GM21390 (cell line): ENCODE measurements at regions not wholly inside any gene's neighbourhood (a gene's known extent, or its start where the extent isn't known, plus 50 kb on each side); places are given as distances from the start of the nearest gene placed in this dataset.

Source experiments
- ATAC-seq: cut with Tn5 transposase; IDR thresholded peaks from one replicate; pipeline ENCODE4 v1.9.1; 2021; ENCODE audit not compliant: unreplicated experiment

DNA sequence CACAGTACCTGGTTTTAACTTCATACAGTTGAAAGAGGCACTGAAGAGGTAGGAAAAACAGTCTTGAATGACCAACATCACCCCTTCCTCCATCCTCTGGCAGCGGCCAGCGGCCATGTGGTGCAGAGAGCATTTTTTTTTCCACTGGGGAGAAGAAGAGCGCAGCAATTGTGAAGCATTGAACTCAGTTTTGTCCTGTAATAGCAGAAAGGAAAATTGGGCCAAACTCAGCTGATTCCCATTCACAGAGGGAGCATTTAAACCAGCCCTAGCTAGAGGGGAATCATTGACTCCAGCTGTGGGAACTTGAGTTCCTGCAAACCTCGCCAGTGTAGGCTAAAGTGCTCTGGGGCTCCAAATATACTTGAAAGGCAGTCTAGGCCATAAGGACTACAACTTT is 316.6 kb upstream of the CHST9 start:
- no peak for ATAC-seq

DNA sequence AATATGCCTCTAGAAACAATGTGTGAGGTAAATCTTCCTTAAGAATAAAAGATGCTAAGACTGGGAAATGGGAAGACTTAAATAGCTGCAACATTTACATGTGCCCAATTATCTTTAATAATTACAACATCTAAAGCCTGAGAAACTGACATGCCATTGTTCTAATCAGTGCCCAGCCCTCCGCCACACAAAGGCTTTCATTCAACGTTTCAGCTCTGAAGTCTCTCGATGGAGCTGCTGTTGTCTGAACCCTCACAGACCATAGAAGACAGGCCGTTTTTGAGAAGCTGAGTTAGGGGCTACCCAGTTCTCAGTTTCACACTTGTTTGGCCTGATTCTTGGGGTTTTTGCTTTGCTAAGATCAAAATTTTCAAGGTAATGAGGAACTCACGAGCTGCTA is 315.4 kb upstream of the CHST9 start:
- no peak for ATAC-seq

DNA sequence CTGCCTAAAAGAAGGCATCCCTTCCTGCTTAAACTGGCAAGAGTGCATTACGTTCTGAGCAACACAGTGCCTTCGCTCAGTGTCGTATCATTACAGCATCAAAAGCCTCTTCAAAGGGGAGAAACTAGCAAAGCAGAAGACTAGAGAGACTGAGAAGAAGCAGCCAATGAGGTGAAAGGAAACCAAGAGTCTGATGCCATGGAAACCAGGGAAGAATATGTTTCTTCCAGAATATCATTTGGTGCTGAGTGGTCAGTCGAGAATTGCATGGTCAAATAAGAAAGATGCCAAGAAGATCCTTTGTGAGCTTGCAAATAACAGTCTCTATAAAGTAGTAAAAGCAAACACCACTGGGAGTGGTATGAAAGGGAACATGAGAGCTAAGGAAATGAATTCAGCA is 312.1 kb upstream of the CHST9 start:
- no peak for ATAC-seq

- ATAC-seq = no peak
These were observed 308.1 kb upstream of the CHST9 start for GRCh38 chr18:27493182-27493581.

DNA sequence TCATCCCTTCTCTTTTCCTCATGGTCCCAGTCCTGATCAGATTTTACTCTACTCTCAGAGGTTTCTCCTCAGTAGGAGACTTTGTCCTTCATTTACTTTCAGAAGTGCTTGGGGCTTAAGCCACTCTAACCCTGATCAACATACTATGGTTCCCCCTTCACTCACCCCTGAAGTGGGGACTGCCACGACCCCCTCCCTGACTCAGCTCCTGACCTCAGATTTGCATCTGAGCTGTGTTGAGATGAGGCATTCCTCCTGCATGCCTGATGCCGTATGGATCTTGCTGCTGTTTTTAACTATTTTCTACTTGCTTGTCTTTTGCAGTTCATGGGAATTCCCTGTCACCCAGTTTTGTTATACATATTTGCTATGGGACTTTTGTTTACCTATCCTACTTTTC is 306.7 kb upstream of the CHST9 start:
- ATAC-seq = no peak

GRCh38 chr18:27483276-27483675 is 298.2 kb upstream of the CHST9 start:
- no peak for ATAC-seq

DNA sequence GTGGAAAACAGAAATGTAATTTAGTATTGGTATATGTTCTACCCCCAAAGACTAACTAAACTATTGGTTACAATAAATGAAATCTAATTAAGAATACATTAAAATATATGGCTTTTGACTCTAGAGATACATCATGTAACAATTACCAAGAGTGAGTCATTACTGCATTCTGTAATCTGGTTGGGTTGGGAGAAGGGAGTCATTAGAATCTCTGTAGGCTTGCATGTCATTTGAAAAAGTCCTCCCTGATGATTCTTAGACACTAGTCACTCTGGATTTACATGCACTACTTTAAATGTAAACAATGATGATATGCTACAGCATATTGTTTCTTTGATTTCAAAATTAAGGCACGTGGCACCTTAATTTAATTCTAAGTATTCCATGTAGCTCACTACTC is 293.4 kb upstream of the CHST9 start:
- ATAC-seq = no peak

- no peak for ATAC-seq
These were observed 288.2 kb upstream of the CHST9 start for GRCh38 chr18:27473318-27473717.

- no peak for ATAC-seq
These were observed 282.0 kb upstream of the CHST9 start for GRCh38 chr18:27467073-27467472.

DNA sequence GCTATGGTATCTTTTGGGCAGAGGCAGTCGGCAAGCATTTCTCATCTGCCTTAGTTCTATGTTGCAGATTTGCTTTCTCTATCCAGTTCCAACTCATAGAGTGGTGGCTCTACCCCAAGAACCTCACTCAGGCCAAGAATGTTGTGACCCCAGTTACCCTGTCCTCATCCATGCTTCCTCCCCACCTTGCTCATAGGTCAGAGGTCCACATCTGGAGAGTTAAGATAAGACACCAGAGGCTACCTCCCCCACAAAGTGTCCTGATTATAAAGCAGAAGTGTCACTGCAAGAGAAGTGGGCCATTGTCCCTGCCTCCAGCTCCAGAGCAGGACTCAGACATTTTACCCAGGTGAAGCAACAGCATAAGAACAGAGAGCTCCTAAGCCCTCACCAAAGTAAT is 276.8 kb upstream of the CHST9 start:
- ATAC-seq = no peak

GRCh38 chr18:27449104-27449503 is 264.0 kb upstream of the CHST9 start:
- no peak for ATAC-seq

DNA sequence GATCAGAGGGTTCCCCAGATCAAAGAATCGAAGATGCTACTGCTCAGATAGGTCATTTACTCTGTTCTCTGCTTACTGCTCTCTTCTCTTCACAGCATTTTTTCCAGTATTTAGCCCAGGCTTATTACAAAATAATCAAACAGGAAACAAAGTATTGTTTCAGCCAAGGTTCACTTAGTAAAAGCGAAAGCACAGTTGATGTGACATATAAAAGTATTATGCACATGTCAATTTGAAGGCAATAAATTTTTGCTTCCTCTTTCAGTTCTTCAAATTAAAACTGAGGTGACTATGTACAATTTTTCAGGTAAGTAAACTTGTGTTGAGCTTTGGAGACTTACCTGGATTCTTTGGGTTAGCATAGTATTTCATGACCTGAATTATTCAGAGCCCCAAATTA is 262.8 kb upstream of the CHST9 start:
- ATAC-seq = no peak

- ATAC-seq = no peak
These were observed 262.4 kb upstream of the CHST9 start for GRCh38 chr18:27447451-27447881.

DNA sequence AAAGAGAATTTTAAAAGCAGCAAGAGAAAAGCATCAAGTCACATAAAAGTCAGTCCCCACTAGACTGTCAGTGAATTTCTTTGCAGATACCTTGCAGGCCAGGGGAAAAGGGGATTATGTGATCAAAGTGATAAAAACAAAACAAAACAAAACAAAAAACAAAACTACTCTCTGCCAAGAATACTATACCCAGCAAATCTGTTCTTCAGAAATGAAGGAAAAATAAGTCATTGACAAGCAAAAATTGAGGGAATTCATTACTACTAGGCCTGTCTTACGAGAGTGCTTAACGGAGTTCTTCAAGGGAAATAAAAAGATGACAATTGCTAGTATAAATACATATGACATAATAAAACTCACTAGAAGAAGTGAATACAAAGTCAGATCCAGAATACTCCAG is 245.5 kb upstream of the CHST9 start:
- no peak for ATAC-seq

- no peak for ATAC-seq
These were observed 243.8 kb upstream of the CHST9 start for GRCh38 chr18:27428716-27429475.

DNA sequence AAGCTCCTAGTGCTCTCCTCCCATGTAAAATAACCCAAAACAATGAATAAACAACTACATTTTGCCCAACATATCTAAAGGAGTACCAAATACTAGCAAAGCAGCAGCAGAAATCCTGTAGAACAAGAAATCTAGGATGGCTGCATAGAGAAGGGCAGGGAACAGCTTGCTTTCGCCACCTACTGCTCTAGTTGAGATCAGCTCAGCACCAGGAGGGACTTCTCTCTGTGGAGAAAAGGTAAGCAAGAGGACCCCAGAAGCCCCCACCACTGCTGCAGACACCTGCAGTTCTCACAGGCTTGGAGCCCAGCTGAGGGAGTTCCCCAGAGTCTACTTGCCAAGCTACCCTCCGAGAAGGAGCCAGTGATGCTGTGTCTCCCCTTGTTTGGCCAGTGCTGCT is 243.0 kb upstream of the CHST9 start:
- ATAC-seq = no peak

DNA sequence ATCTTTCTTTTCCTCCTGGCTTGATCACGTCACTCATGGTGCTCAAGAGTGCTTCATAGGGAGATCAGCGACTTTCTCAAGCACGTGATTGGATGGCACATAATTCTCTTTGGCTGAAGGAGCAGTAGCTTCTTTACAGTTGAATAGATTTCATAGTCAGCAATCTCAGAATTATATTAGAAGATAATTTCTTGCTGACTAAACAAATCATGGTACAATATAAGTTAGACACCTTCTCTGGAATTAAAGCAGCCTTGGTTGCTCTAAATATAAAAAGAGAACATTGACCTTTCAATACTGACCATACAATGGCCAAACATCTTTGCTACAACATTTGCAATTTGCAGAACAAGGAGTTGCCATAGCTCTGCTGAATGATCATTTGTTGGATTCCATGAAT is 238.5 kb upstream of the CHST9 start:
- no peak for ATAC-seq

GRCh38 chr18:27419646-27420045 is 234.5 kb upstream of the CHST9 start:
- no peak for ATAC-seq

- ATAC-seq = no peak
These were observed 230.4 kb upstream of the CHST9 start for GRCh38 chr18:27415495-27415894.

GRCh38 chr18:27414682-27415081 is 229.6 kb upstream of the CHST9 start:
- ATAC-seq = no peak

- ATAC-seq = no peak
These were observed 228.6 kb upstream of the CHST9 start for GRCh38 chr18:27413495-27414401.

GRCh38 chr18:27412556-27412955 is 227.4 kb upstream of the CHST9 start:
- no peak for ATAC-seq
